Prostate gland (tissue), 2 donors: ENCODE measurements at regions not wholly inside any gene's neighbourhood (a gene's known extent, or its start where the extent isn't known, plus 50 kb on each side); places are given as distances from the start of the nearest gene placed in this dataset.

Source experiments
- CTCF ChIP-seq, 4 experiments: fragments of 200-600 bp in 2 of 4; fragments of 450-650 bp in 2 of 4; sonication (generic) in 2 of 4; IDR thresholded peaks; 1 replicate in 3 of 4; 2 replicates in 1 of 4; pipeline ENCODE4 v1.5.1; 2016 to 2019; ENCODE audit warnings: antibody characterized with exemption in 4 of 4, mild to moderate bottlenecking in 2 of 4, moderate library complexity in 2 of 4
- POLR2A ChIP-seq: fragments of 450-650 bp; IDR thresholded peaks from one replicate; pipeline ENCODE4 v1.6.1; 2016; ENCODE audit warnings: antibody characterized with exemption, mild to moderate bottlenecking

- no peak for TF ChIP-seq CTCF (IDR thresholded peaks at IDR 0.05)
- no peak for TF ChIP-seq POLR2A
These were observed 131.4 kb upstream of the BOD1 start for GRCh38 chr5:173747876-173748275.
